HCT116 (cell line): ENCODE measurements at regions not wholly inside any gene's neighbourhood (a gene's known extent, or its start where the extent isn't known, plus 50 kb on each side); places are given as distances from the start of the nearest gene placed in this dataset.

Source experiments
- CTCF ChIP-seq, 3 experiments: fragments of 200-600 bp in 1 of 3; sonication (generic) in 1 of 3; IDR thresholded peaks in 2 of 3; conservative IDR thresholded peaks in 1 of 3; 2 replicates each; pipeline ENCODE4 v1.5.1; 2012 to 2017; ENCODE audit warnings: low read depth in 2 of 3, low read length in 2 of 3, antibody characterized with exemption in 1 of 3, borderline replicate concordance in 1 of 3, control low read depth in 1 of 3, mild to moderate bottlenecking in 1 of 3, mixed read lengths in 1 of 3, mixed run types in 1 of 3, moderate library complexity in 1 of 3; ENCODE audit not compliant: insufficient read depth in 1 of 3
- POLR2A ChIP-seq: IDR thresholded peaks from 2 replicates; pipeline ENCODE4 v1.7.0; 2011; ENCODE audit warnings: borderline replicate concordance; ENCODE audit not compliant: insufficient read depth, insufficient read length; ENCODE audit errors: extremely low read depth

- TF ChIP-seq POLR2A (no peak), CTCF (IDR thresholded peaks at IDR 0.05 in 2 of 3, conservative IDR thresholded peaks at IDR 0.05 in 1 of 3; ENCODE audit: borderline replicate concordance in 1 of 3, insufficient read depth in 1 of 3, low read depth in 2 of 3, low read length in 2 of 3) (no peak)
These were observed 461.1 kb upstream of the DCN start for GRCh38 chr12:91643763-91644162.
